OCI-LY7 (cell line): ENCODE measurements at regions not wholly inside any gene's neighbourhood (a gene's known extent, or its start where the extent isn't known, plus 50 kb on each side); places are given as distances from the start of the nearest gene placed in this dataset.

ENCODE experiments used
- BruUV-seq: library from RNA; stranded (reverse); fragments of 400-500 nt; replicated peaks from 2 replicates; lab custom pipeline; 2021; lab: Mats Ljungman, UMichigan
- CTCF ChIA-PET: fragments of 300-600 bp; sonication (Branson Sonifier 250); formaldehyde crosslinking; loops from one replicate; lab custom pipeline; 2022; ENCODE audit warnings: antibody characterized with exemption; ENCODE audit not compliant: unreplicated experiment; lab: Charles Lee
- POLR2A ChIA-PET: fragments of 300-600 bp; sonication (Branson Sonifier 250); formaldehyde crosslinking; loops from one replicate; lab custom pipeline; 2022; ENCODE audit warnings: antibody characterized with exemption; lab: Charles Lee
- DNase-seq: peaks from one replicate; pipeline ENCODE4 v3.0.0-alpha.2; 2015; ENCODE audit warnings: low spot score
- H2AFZ ChIP-seq: fragments of 200-600 bp; sonication (generic), shearing (Covaris generic); 2 replicates; pipeline ENCODE4 v1.6.1; 2014; ENCODE audit warnings: mild to moderate bottlenecking, antibody characterized with exemption, low read length, moderate library complexity
- H3K27ac ChIP-seq: fragments of 200-600 bp; sonication (generic); 2 replicates; pipeline ENCODE4 v1.5.1; 2014; ENCODE audit warnings: mixed run types, low read depth, mild to moderate bottlenecking, moderate library complexity, low read length, inconsistent platforms; ENCODE audit not compliant: poor library complexity, severe bottlenecking
- H3K36me3 ChIP-seq: fragments of 200-600 bp; sonication (generic); 2 replicates; pipeline ENCODE4 v1.6.1; 2014; ENCODE audit warnings: mild to moderate bottlenecking, antibody characterized with exemption, low read length, moderate library complexity, mixed read lengths; ENCODE audit not compliant: insufficient read depth
- H3K4me1 ChIP-seq: fragments of 200-600 bp; sonication (generic); 2 replicates; pipeline ENCODE4 v1.5.1; 2014; ENCODE audit warnings: mild to moderate bottlenecking, low read length; ENCODE audit not compliant: insufficient read depth, poor library complexity, severe bottlenecking
- H3K4me2 ChIP-seq: fragments of 200-600 bp; sonication (generic); 2 replicates; pipeline ENCODE4 v1.6.1; 2014; ENCODE audit warnings: mild to moderate bottlenecking, low read length
- H3K4me3 ChIP-seq: fragments of 200-600 bp; sonication (generic); 2 replicates; pipeline ENCODE4 v1.5.1; 2014; ENCODE audit warnings: mild to moderate bottlenecking, low read depth, low read length; ENCODE audit not compliant: poor library complexity, severe bottlenecking
- H3K79me2 ChIP-seq: fragments of 200-600 bp; sonication (generic); 2 replicates; pipeline ENCODE4 v1.6.1; 2016; ENCODE audit warnings: low read depth, mild to moderate bottlenecking, low read length, moderate library complexity, mixed read lengths; ENCODE audit not compliant: insufficient read depth
- H3K9me2 ChIP-seq: fragments of 200-600 bp; sonication (generic); 2 replicates; pipeline ENCODE4 v1.6.1; 2016; ENCODE audit warnings: mild to moderate bottlenecking, low read length, mixed read lengths; ENCODE audit not compliant: insufficient read depth
- H3K9me3 ChIP-seq: fragments of 200-600 bp; sonication (generic); 2 replicates; pipeline ENCODE4 v1.6.1; 2014; ENCODE audit warnings: mild to moderate bottlenecking, mixed run types, low read length, mixed read lengths
- H4K20me1 ChIP-seq: fragments of 200-600 bp; sonication (generic); 2 replicates; pipeline ENCODE4 v1.6.1; 2014; ENCODE audit warnings: mild to moderate bottlenecking, antibody characterized with exemption, low read length, moderate library complexity, mixed read lengths; ENCODE audit not compliant: insufficient read depth
- CTCF ChIP-seq: fragments of 200-600 bp; sonication (generic); conservative IDR thresholded peaks from 2 replicates; pipeline ENCODE4 v1.5.1; 2014; ENCODE audit warnings: mild to moderate bottlenecking, antibody characterized with exemption, low read length, moderate library complexity, mixed read lengths
- EZH2phosphoT487 ChIP-seq: fragments of 200-600 bp; sonication (generic); IDR thresholded peaks from 2 replicates; pipeline ENCODE4 v1.6.1; 2018; ENCODE audit warnings: low read depth, borderline replicate concordance, mild to moderate bottlenecking, mixed run types, antibody characterized with exemption, low read length, moderate library complexity, mixed read lengths
- intact Hi-C: fragments of 100-400 bp; cut with micrococcal nuclease; formaldehyde crosslinking; loops from one replicate; pipeline ENCODE4 v1.10.0; 2022; ENCODE audit not compliant: unreplicated experiment

- CTCF ChIA-PET = no interaction called here
- POLR2A ChIA-PET = interaction anchor here (0.6 kb wide), 1 partner anchor 363 kb away, joined by 5 read pairs; no protein-coding TSS in a partner anchor
- no peak for DNase-seq
Observed at GRCh38 chr1:21378705-21379494, 61.0 kb upstream of the NBPF3 start.

GRCh38 chr1:21372383-21372782, 67.6 kb upstream of the NBPF3 start:
- Histone ChIP-seq H3K9me3 (no peaks in the 10 kb centered on the region), H2AFZ (no peak overlapping the region), H4K20me1 (no peaks in the 10 kb centered on the region), H3K27ac (no peak overlapping the region), H3K36me3 (no peaks in the 10 kb centered on the region), H3K79me2 (no peaks in the 10 kb centered on the region), H3K4me2 (no peak overlapping the region), H3K4me1 (no peaks in the 10 kb centered on the region), H3K4me3 (no peak overlapping the region), H3K9me2 (no peaks in the 10 kb centered on the region)
- intact Hi-C loops = loop anchor here (10.0 kb wide), 1 partner anchor 202 kb away; no protein-coding TSS in a partner anchor
- TF ChIP-seq CTCF = no peak
- TF ChIP-seq EZH2phosphoT487 = no peak
- BruUV-seq = no TSS peak
- no peak for DNase-seq
- ChIA-PET CTCF (interaction anchor here (0.6 kb wide), 1 partner anchor 61 kb away, joined by 4 read pairs; no protein-coding TSS in a partner anchor), POLR2A (no interaction called here)

More at GRCh38 chr1:21378705-21379494, 61.0 kb upstream of the NBPF3 start:
- intact Hi-C loops = loop anchor here (10.0 kb wide), 1 partner anchor 196 kb away; no protein-coding TSS in a partner anchor
- peaks cover 4% of the 10 kb centered on the region for H3K4me1 ChIP-seq
- H4K20me1 ChIP-seq = no peaks in the 10 kb centered on the region
- H3K4me2 ChIP-seq = no peak overlapping the region
- TF ChIP-seq EZH2phosphoT487 = no peak
- TF ChIP-seq CTCF = no peak
- no peak overlapping the region for H3K27ac ChIP-seq
- no peak overlapping the region for H2AFZ ChIP-seq
- no peak overlapping the region for H3K4me3 ChIP-seq
- H3K36me3 ChIP-seq = no peaks in the 10 kb centered on the region
- no TSS peak for BruUV-seq
- H3K79me2 ChIP-seq = no peaks in the 10 kb centered on the region
- H3K9me3 ChIP-seq = no peaks in the 10 kb centered on the region
- H3K9me2 ChIP-seq = no peaks in the 10 kb centered on the region

- no peak overlapping the region for H2AFZ ChIP-seq
- intact Hi-C loops = loop anchor here (5.0 to 10.0 kb wide), 2 partner anchors 153 to 205 kb away; no protein-coding TSS in a partner anchor
- TF ChIP-seq EZH2phosphoT487 (no peak), CTCF (no peak)
- no TSS peak for BruUV-seq
- no peaks in the 10 kb centered on the region for H3K4me1 ChIP-seq
- H3K27ac ChIP-seq = no peak overlapping the region
- no peaks in the 10 kb centered on the region for H3K9me3 ChIP-seq
- CTCF ChIA-PET = interaction anchor here (0.9 kb wide), 1 partner anchor 9 kb away, joined by 3 read pairs; no protein-coding TSS in a partner anchor
- H3K79me2 ChIP-seq = no peaks in the 10 kb centered on the region
- no peak overlapping the region for H3K4me2 ChIP-seq
- POLR2A ChIA-PET = no interaction called here
- no peak for DNase-seq
- no peak overlapping the region for H3K4me3 ChIP-seq
- no peaks in the 10 kb centered on the region for H4K20me1 ChIP-seq
- no peaks in the 10 kb centered on the region for H3K9me2 ChIP-seq
- no peaks in the 10 kb centered on the region for H3K36me3 ChIP-seq
Observed at GRCh38 chr1:21369905-21370304, 70.0 kb upstream of the NBPF3 start.
